ENCODE measurements at regions not wholly inside any gene's neighbourhood (a gene's known extent, or its start where the extent isn't known, plus 50 kb on each side); places are given as distances from the start of the nearest gene placed in this dataset.

DNA sequence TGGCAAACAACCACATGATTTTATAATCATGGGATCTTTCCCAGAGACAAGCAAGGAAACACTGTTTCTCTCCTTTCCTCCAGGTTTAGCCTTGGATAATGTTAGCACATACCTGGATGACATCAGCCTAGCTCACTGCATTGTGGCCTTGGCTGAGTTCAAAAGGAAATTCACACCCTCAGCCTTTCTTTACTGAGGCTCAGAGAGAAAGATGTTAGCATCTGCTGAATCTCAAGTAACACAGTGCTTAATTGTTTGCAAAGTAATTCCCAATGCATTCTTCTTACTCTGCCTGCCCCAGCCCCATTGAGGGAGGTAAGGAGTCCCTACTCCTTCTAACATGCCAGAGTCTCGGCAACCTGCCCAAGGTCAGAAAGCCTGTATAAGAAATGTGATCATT, 432.2 kb upstream of the LMCD1 start:
- TF ChIP-seq POLR2A (IDR thresholded peaks at IDR 0.05; ENCODE audit: low read depth, low read length) (no peak), PAX5 (IDR thresholded peaks at IDR 0.05; ENCODE audit: insufficient read depth, low read length, severe bottlenecking) (no peak), POLR2AphosphoS5 (IDR thresholded peaks at IDR 0.05; ENCODE audit: low read depth, low read length) (no peak), SPI1 (IDR thresholded peaks at IDR 0.05; ENCODE audit: low read depth, low read length) (no peak), TAF1 (IDR thresholded peaks at IDR 0.05; ENCODE audit: low read depth, low read length) (no peak)

All from GM12891 (cell line).